ENCODE measurements at regions not wholly inside any gene's neighbourhood (a gene's known extent, or its start where the extent isn't known, plus 50 kb on each side); places are given as distances from the start of the nearest gene placed in this dataset.
"Not testable (repeated sequence)": the region's sequence is repeated elsewhere in the genome, so short reads cannot be mapped to it uniquely, and the experiment has no call there.

DNA sequence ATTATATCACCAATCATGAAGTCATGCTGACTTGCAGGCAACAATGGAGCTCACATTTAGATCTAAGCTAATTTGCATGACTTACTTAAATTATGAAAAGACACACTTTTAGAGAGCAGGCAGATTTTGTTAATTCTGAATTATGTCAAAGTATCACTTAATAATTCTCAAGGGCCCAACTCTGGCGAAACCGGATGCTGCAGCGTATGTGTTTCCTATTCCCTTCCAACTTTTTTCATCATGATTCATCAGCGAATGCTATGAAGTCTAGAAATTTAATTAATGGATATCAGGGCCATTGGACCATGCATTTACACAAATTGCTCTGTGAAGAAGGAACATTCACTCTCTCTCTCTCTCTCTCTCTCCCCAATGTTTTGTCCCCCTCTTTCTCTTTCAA is 63.5 kb upstream of the GOLGA8A start:
- Histone ChIP-seq H3K27me3 (ENCODE audit: insufficient read depth, low read length) (no peaks in the 10 kb centered on the region), H3K4me3 (ENCODE audit: low read depth, low read length, poor library complexity, severe bottlenecking) (no peak overlapping the region), H3F3A (ENCODE audit: insufficient read depth, low read length) (no peaks in the 10 kb centered on the region), H3K36me3 (ENCODE audit: insufficient read depth, low read length) (no peaks in the 10 kb centered on the region), H3K4me2 (ENCODE audit: low read length) (no peak overlapping the region), H3K9me3 (ENCODE audit: low read length) (no peaks in the 10 kb centered on the region), H3K9me2 (ENCODE audit: low read depth, low read length) (no peaks in the 10 kb centered on the region), H3K4me1 (ENCODE audit: insufficient read depth, low read length, severe bottlenecking) (no peaks in the 10 kb centered on the region), H3K79me2 (ENCODE audit: insufficient read depth, low read length) (no peaks in the 10 kb centered on the region), H3K27ac (ENCODE audit: low read depth, low read length, poor library complexity, severe bottlenecking) (no peak overlapping the region), H3K9ac (ENCODE audit: low read length) (no peak overlapping the region), H2AFZ (ENCODE audit: low read length) (no peak overlapping the region), H4K20me1 (ENCODE audit: insufficient read depth, low read length) (no peaks in the 10 kb centered on the region)
- TF ChIP-seq CTCF (IDR thresholded peaks at IDR 0.05; ENCODE audit: low read length) (no peak), EZH2 (IDR thresholded peaks at IDR 0.05; ENCODE audit: borderline replicate concordance, low read length) (no peak)

DNA sequence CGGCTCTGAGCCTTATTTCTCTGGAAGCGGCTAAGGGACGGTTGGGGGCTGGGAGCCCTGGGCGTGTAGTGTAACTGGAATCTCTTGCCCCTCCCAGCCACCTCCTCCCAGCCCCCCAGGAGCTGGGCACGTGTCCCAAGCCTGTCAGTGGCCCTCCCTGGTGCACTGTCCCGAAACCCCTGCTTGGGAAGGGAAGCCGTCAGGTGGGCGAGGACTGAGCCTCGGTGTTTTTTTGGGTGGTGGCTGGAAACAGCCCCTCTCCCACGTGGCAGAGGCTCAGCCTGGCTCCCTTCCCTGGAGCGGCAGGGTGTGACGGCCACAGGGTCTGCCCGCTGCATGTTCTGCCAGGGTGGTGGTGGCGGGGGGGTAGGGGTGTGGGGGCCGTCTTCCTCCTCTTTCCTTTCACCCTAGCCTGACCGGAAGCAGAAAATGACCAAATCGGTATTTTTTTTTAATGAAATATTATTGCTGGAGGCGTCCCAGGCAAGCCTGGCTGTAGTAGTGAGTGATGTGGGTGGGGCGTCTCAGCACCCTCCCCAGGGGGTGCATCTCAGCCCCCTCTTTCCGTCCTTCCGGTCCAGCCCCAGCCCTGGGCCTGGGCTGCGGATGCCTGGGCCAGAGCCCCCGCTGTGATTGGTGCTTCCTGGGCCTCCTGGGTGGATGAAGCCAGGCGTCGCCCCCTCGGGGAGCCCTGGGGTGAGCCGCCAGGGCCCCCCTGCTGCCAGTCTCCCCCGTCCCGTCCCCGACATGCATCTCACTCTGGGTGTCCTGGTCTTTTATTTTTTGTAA is 58.8 kb upstream of the GOLGA8A start:
- Histone ChIP-seq H3K4me3 (ENCODE audit: low read depth, low read length, poor library complexity, severe bottlenecking) (no peak overlapping the region), H3K9ac (ENCODE audit: low read length) (no peak overlapping the region), H3F3A (ENCODE audit: insufficient read depth, low read length) (no peaks in the 10 kb centered on the region), H4K20me1 (ENCODE audit: insufficient read depth, low read length) (no peaks in the 10 kb centered on the region), H3K36me3 (ENCODE audit: insufficient read depth, low read length) (no peaks in the 10 kb centered on the region), H3K27me3 (ENCODE audit: insufficient read depth, low read length) (no peaks in the 10 kb centered on the region), H2AFZ (ENCODE audit: low read length) (no peak overlapping the region), H3K4me1 (ENCODE audit: insufficient read depth, low read length, severe bottlenecking) (no peaks in the 10 kb centered on the region), H3K4me2 (ENCODE audit: low read length) (no peak overlapping the region), H3K79me2 (ENCODE audit: insufficient read depth, low read length) (no peaks in the 10 kb centered on the region), H3K27ac (ENCODE audit: low read depth, low read length, poor library complexity, severe bottlenecking) (no peak overlapping the region), H3K9me3 (ENCODE audit: low read length) (0 out of 2 replicates have a peak, but pooled peaks cover 2% of the 10 kb centered on the region), H3K9me2 (ENCODE audit: low read depth, low read length) (no peaks in the 10 kb centered on the region)
- TF ChIP-seq CTCF (IDR thresholded peaks at IDR 0.05; ENCODE audit: low read length) (no peak), EZH2 (IDR thresholded peaks at IDR 0.05; ENCODE audit: borderline replicate concordance, low read length) (no peak)

DNA sequence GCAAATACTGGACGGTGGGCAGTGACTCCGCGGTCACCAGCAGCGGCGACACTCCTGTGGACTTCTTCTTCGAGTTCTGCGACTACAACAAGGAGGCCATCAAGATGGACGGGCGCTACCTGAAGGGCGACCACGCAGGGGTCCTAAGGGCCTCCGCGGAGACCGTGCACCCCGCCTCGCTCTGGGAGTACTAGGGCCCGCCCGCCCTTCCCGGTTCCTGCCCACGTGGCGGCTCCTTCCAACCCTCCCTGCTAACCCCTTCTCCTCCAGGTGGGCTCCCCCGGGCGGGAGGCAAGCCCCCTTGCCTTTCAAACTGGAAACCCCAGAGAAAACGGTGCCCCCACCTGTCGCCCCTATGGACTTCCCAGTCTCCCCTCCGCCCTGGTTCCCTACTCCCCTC is 58.1 kb upstream of the GOLGA8A start:
- not testable (repeated sequence) for H3K4me3 ChIP-seq (ENCODE audit: low read depth, low read length, poor library complexity, severe bottlenecking); H3K79me2 ChIP-seq (ENCODE audit: insufficient read depth, low read length); H3K9me2 ChIP-seq (ENCODE audit: low read depth, low read length); H3K27ac ChIP-seq (ENCODE audit: low read depth, low read length, poor library complexity, severe bottlenecking); H3K9ac ChIP-seq (ENCODE audit: low read length); H3K27me3 ChIP-seq (ENCODE audit: insufficient read depth, low read length); H3F3A ChIP-seq (ENCODE audit: insufficient read depth, low read length); H3K4me1 ChIP-seq (ENCODE audit: insufficient read depth, low read length, severe bottlenecking); H4K20me1 ChIP-seq (ENCODE audit: insufficient read depth, low read length); H3K9me3 ChIP-seq (ENCODE audit: low read length); H3K4me2 ChIP-seq (ENCODE audit: low read length); H2AFZ ChIP-seq (ENCODE audit: low read length); H3K36me3 ChIP-seq (ENCODE audit: insufficient read depth, low read length)

DNA sequence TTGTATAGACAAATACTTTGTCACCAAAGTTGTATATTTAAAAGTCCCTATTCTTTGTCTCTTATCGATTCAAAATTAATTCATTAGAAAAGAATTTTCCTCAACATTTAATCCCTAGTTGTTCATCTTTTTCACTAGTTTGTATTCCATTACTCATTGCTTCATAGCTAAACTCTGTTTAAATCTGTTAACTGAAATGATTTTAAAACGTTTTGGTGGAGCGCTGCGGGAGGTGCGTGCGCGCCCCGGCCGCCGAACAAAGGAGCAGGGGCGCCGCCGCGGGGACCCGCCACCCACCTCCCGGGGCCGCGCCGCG is 56.4 kb upstream of the GOLGA8A start:
- Histone ChIP-seq H3K36me3 (ENCODE audit: insufficient read depth, low read length) (no peaks in the 10 kb centered on the region), H3K4me2 (ENCODE audit: low read length) (no peak overlapping the region), H3K27ac (ENCODE audit: low read depth, low read length, poor library complexity, severe bottlenecking) (no peak overlapping the region), H3K4me1 (ENCODE audit: insufficient read depth, low read length, severe bottlenecking) (no peaks in the 10 kb centered on the region), H3K27me3 (ENCODE audit: insufficient read depth, low read length) (no peaks in the 10 kb centered on the region), H3K4me3 (ENCODE audit: low read depth, low read length, poor library complexity, severe bottlenecking) (no peak overlapping the region), H4K20me1 (ENCODE audit: insufficient read depth, low read length) (no peaks in the 10 kb centered on the region), H3K9me2 (ENCODE audit: low read depth, low read length) (no peaks in the 10 kb centered on the region), H3K9me3 (ENCODE audit: low read length) (0 out of 2 replicates have a peak, but pooled peaks cover 2% of the 10 kb centered on the region), H3K79me2 (ENCODE audit: insufficient read depth, low read length) (no peaks in the 10 kb centered on the region), H2AFZ (ENCODE audit: low read length) (no peak overlapping the region), H3F3A (ENCODE audit: insufficient read depth, low read length) (no peaks in the 10 kb centered on the region), H3K9ac (ENCODE audit: low read length) (no peak overlapping the region)
- TF ChIP-seq CTCF (IDR thresholded peaks at IDR 0.05; ENCODE audit: low read length) (no peak), EZH2 (IDR thresholded peaks at IDR 0.05; ENCODE audit: borderline replicate concordance, low read length) (no peak)
